Transverse colon (tissue), 4 donors: ENCODE measurements at regions not wholly inside any gene's neighbourhood (a gene's known extent, or its start where the extent isn't known, plus 50 kb on each side); places are given as distances from the start of the nearest gene placed in this dataset.

ENCODE experiments used
- EP300 ChIP-seq: sonication (generic); formaldehyde crosslinking; IDR thresholded peaks from one replicate; pipeline ENCODE4 v1.6.1; 2017; ENCODE audit warnings: antibody characterized with exemption, low read depth
- POLR2A ChIP-seq: fragments of 450-650 bp; IDR thresholded peaks from one replicate; pipeline ENCODE4 v1.6.1; 2016; ENCODE audit warnings: antibody characterized with exemption, mild to moderate bottlenecking, moderate library complexity
- POLR2AphosphoS5 ChIP-seq, 3 donors: sonication (generic); formaldehyde crosslinking; IDR thresholded peaks; one replicate each; pipeline ENCODE4 v1.6.1; 2016; ENCODE audit warnings: antibody characterized with exemption in 3 of 3
- TF ChIP-seq, protein P1 (sequence below), 5 experiments: fragments of 200-600 bp in 3 of 5; fragments of 450-650 bp in 2 of 5; sonication (generic) in 3 of 5; IDR thresholded peaks; 1 replicate in 2 of 5; 2 replicates in 3 of 5; pipeline ENCODE4 v1.5.1; 2016 to 2017; ENCODE audit warnings: antibody characterized with exemption in 5 of 5, inconsistent platforms in 3 of 5, mild to moderate bottlenecking in 2 of 5, moderate library complexity in 1 of 5

DNA sequence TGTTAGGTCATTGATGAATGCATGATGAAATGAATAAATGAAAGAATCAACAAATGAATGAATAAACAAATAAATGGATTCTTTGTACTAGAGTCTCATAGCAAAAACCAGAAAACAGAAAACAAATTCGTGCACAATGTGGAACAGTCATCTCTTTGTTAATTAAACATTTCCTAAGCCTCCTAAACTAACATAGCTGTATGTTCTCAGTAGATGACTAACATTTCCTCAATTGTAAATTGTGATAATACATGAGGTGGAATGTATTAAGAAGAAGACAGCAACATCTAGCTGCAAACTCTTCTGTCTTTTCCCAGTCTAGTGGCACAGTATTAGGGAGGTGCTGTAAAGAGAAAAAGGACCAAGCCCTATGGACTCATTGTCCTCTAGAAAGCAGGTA is 1021.0 kb downstream of the MCTP2 start:
- TF ChIP-seq, protein P1, sequence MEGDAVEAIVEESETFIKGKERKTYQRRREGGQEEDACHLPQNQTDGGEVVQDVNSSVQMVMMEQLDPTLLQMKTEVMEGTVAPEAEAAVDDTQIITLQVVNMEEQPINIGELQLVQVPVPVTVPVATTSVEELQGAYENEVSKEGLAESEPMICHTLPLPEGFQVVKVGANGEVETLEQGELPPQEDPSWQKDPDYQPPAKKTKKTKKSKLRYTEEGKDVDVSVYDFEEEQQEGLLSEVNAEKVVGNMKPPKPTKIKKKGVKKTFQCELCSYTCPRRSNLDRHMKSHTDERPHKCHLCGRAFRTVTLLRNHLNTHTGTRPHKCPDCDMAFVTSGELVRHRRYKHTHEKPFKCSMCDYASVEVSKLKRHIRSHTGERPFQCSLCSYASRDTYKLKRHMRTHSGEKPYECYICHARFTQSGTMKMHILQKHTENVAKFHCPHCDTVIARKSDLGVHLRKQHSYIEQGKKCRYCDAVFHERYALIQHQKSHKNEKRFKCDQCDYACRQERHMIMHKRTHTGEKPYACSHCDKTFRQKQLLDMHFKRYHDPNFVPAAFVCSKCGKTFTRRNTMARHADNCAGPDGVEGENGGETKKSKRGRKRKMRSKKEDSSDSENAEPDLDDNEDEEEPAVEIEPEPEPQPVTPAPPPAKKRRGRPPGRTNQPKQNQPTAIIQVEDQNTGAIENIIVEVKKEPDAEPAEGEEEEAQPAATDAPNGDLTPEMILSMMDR (IDR thresholded peaks at IDR 0.05), result no peak
- TF ChIP-seq POLR2A, result no peak
- no peak for TF ChIP-seq POLR2AphosphoS5 (IDR thresholded peaks at IDR 0.05)
- TF ChIP-seq EP300, result no peak
